ENCODE measurements at regions not wholly inside any gene's neighbourhood (a gene's known extent, or its start where the extent isn't known, plus 50 kb on each side); places are given as distances from the start of the nearest gene placed in this dataset.

GRCh38 chr1:218679988-218680748, 335.0 kb downstream of the TGFB2 start:
- WGBS, 2 donors, result 87 to 93% methylated on average over 4 of the region's 4 CpGs
- no peak for ATAC-seq

GRCh38 chr1:218683242-218683641, 338.1 kb downstream of the TGFB2 start:
- Histone ChIP-seq H3K27ac (no peak overlapping the region), H3K27me3 (no peaks in the 10 kb centered on the region), H3K4me1 (no peaks in the 10 kb centered on the region), H3K4me3 (no peak overlapping the region), H3K36me3 (no peaks in the 10 kb centered on the region), H3K9me3 (no peaks in the 10 kb centered on the region)
- FAIRE-seq (no peak), ATAC-seq (no peak), DNase-seq (no peak)
- intact Hi-C loops (cut with DNase I), result no loop called here
- WGBS, 2 donors, result 44 to 62% methylated on average over 2 of the region's 2 CpGs
- no peak for TF ChIP-seq CTCF (IDR thresholded peaks at IDR 0.05)

More at GRCh38 chr1:218679988-218680748, 335.0 kb downstream of the TGFB2 start:
- no peak for TF ChIP-seq CTCF (IDR thresholded peaks at IDR 0.05)
- Histone ChIP-seq H3K9me3 (no peaks in the 10 kb centered on the region), H3K36me3 (no peaks in the 10 kb centered on the region), H3K4me3 (no peak overlapping the region), H3K27me3 (no peaks in the 10 kb centered on the region), H3K4me1 (no peaks in the 10 kb centered on the region), H3K27ac (no peak overlapping the region)
- intact Hi-C loops (cut with DNase I), result no loop called here
- DNase-seq, result no peak
- no peak for FAIRE-seq

GRCh38 chr1:218686258-218686657, 341.1 kb downstream of the TGFB2 start:
- FAIRE-seq, result no peak
- ATAC-seq, result no peak
- no peaks in the 10 kb centered on the region for H3K27me3 ChIP-seq
- no peak for DNase-seq
- no peak for TF ChIP-seq CTCF (IDR thresholded peaks at IDR 0.05)
- H3K27ac ChIP-seq, result no peak overlapping the region
- H3K4me1 ChIP-seq, result no peaks in the 10 kb centered on the region
- H3K36me3 ChIP-seq, result no peaks in the 10 kb centered on the region
- H3K4me3 ChIP-seq, result no peak overlapping the region
- intact Hi-C loops (cut with DNase I), result no loop called here
- no peaks in the 10 kb centered on the region for H3K9me3 ChIP-seq

GRCh38 chr1:218686761-218687160, 341.6 kb downstream of the TGFB2 start:
- WGBS, 2 donors, result 70 to 83% methylated on average over 1 of the region's 1 CpG
- Histone ChIP-seq H3K4me1 (no peaks in the 10 kb centered on the region), H3K9me3 (no peaks in the 10 kb centered on the region), H3K27ac (no peak overlapping the region), H3K27me3 (no peaks in the 10 kb centered on the region), H3K36me3 (no peaks in the 10 kb centered on the region), H3K4me3 (no peak overlapping the region)
- DNase-seq (no peak), FAIRE-seq (no peak), ATAC-seq (no peak)
- intact Hi-C loops (cut with DNase I), result no loop called here
- no peak for TF ChIP-seq CTCF (IDR thresholded peaks at IDR 0.05)

GRCh38 chr1:218692808-218693207, 347.7 kb downstream of the TGFB2 start:
- no peaks in the 10 kb centered on the region for H3K27me3 ChIP-seq
- no peak for TF ChIP-seq CTCF (IDR thresholded peaks at IDR 0.05)
- H3K27ac ChIP-seq, result no peak overlapping the region
- no peak overlapping the region for H3K4me3 ChIP-seq
- DNase-seq, result no peak
- 62 to 80% methylated on average over 2 of the region's 2 CpGs for WGBS, 2 donors
- intact Hi-C loops (cut with DNase I), result no loop called here
- no peaks in the 10 kb centered on the region for H3K4me1 ChIP-seq
- ATAC-seq, result no peak
- H3K9me3 ChIP-seq, result no peaks in the 10 kb centered on the region
- H3K36me3 ChIP-seq, result no peaks in the 10 kb centered on the region
- FAIRE-seq, result no peak

All from pancreas (tissue), 10 donors.